Mammary epithelial cell (primary cell): ENCODE measurements at regions not wholly inside any gene's neighbourhood (a gene's known extent, or its start where the extent isn't known, plus 50 kb on each side); places are given as distances from the start of the nearest gene placed in this dataset.

Experiments
- CTCF ChIP-seq, 2 donors: IDR thresholded peaks in 1 of 2; conservative IDR thresholded peaks in 1 of 2; 2 replicates each; pipeline ENCODE4 v1.5.1; 2011 to 2012; ENCODE audit warnings: inconsistent platforms in 2 of 2, low read length in 2 of 2, mild to moderate bottlenecking in 2 of 2, control low read depth in 1 of 2, low read depth in 1 of 2; ENCODE audit not compliant: insufficient read depth in 1 of 2; ENCODE audit errors: extremely low read depth in 1 of 2
- EZH2 ChIP-seq: IDR thresholded peaks from 2 replicates; pipeline ENCODE4 v1.6.1; 2012; ENCODE audit warnings: low read length, inconsistent platforms, borderline replicate concordance

GRCh38 chr1:188127507-188127906 lies 1298.8 kb downstream of the PLA2G4A start:
- TF ChIP-seq CTCF (conservative IDR thresholded peaks at IDR 0.05 in 1 of 2, IDR thresholded peaks at IDR 0.05 in 1 of 2; ENCODE audit: extremely low read depth in 1 of 2, insufficient read depth in 1 of 2, low read depth in 1 of 2, low read length in 2 of 2) (no peak), EZH2 (no peak)
